GM12891 (cell line): ENCODE measurements at regions not wholly inside any gene's neighbourhood (a gene's known extent, or its start where the extent isn't known, plus 50 kb on each side); places are given as distances from the start of the nearest gene placed in this dataset.

ENCODE experiments used
- POLR2A ChIP-seq: IDR thresholded peaks from 2 replicates; pipeline ENCODE4 v1.6.1; 2011; ENCODE audit warnings: low read depth, low read length, control low read depth
- POLR2AphosphoS5 ChIP-seq: IDR thresholded peaks from 2 replicates; pipeline ENCODE4 v1.6.1; 2011; ENCODE audit warnings: low read depth, low read length, control low read depth
- POU2F2 ChIP-seq: IDR thresholded peaks from 2 replicates; pipeline ENCODE4 v1.6.1; 2011; ENCODE audit warnings: low read depth, mild to moderate bottlenecking, control low read depth, low read length, moderate library complexity
- SPI1 ChIP-seq: IDR thresholded peaks from 2 replicates; pipeline ENCODE4 v1.6.1; 2011; ENCODE audit warnings: low read depth, low read length, control low read depth
- TAF1 ChIP-seq: IDR thresholded peaks from 2 replicates; pipeline ENCODE4 v1.6.1; 2011; ENCODE audit warnings: low read depth, low read length, control low read depth

DNA sequence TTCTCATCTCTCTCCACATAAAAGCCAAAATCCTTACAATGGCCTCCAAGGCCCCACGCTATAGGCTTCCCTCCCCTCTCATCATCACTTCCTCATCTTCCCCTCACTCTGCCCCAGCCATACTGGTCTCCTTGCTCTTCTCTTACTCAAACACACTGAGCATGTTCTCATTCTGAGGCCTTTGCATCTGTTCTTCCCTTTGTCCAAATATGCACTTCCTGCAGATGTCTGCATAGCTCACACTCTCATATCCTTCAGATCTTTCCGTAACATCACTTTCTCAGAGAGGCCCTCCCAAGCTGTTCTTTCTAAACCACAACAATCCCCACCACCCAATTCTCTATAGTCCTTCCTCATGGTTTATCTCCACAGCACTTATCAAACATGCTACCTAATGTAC is 284.1 kb downstream of the HHIPL2 start:
- TF ChIP-seq SPI1 (no peak), POLR2A (no peak), POU2F2 (no peak), POLR2AphosphoS5 (no peak), TAF1 (no peak)
